Loucy (cell line): ENCODE measurements at regions not wholly inside any gene's neighbourhood (a gene's known extent, or its start where the extent isn't known, plus 50 kb on each side); places are given as distances from the start of the nearest gene placed in this dataset.

ENCODE experiments used
- EZH2phosphoT487 ChIP-seq: fragments of 200-600 bp; IDR thresholded peaks from 2 replicates; pipeline ENCODE4 v1.6.1; 2018; ENCODE audit warnings: antibody characterized with exemption, mild to moderate bottlenecking, moderate library complexity, borderline replicate concordance
- TF ChIP-seq, protein P1 (sequence below): fragments of 200-600 bp; sonication (generic); conservative IDR thresholded peaks from 2 replicates; pipeline ENCODE4 v1.5.1; 2014; ENCODE audit warnings: mild to moderate bottlenecking, antibody characterized with exemption, low read length

DNA sequence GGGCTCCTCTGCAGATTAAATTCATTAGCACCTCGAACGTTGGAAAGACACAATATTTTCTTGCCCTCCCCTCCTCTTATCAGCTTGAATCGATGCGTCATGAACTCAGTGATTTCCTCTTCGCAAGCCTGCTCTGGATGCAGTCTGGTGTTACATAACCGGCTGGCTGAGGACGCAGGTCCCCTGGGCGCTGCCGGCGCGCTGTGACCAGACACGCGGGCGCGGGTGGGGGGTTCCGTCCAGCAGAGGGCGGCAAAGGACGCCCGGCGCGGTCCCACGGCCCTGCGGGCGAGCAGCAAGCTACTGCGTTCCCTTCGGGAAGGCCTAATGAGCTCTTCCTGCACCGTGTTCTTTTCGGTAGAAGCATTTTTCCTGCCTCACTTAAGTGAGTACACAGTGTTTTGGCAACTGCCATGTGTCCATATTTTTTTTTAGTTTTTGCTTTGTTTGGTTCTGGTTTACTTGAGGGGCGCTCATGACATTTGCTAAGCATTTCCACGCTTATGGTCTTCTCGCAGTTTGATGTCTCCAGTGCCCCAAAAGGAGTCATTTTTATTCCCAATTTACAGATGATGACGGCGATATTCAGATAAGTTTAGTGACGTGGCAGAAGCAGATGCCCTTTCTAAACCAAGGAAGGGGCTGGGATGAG, 112.2 kb upstream of the MBNL2 start:
- TF ChIP-seq, protein P1, sequence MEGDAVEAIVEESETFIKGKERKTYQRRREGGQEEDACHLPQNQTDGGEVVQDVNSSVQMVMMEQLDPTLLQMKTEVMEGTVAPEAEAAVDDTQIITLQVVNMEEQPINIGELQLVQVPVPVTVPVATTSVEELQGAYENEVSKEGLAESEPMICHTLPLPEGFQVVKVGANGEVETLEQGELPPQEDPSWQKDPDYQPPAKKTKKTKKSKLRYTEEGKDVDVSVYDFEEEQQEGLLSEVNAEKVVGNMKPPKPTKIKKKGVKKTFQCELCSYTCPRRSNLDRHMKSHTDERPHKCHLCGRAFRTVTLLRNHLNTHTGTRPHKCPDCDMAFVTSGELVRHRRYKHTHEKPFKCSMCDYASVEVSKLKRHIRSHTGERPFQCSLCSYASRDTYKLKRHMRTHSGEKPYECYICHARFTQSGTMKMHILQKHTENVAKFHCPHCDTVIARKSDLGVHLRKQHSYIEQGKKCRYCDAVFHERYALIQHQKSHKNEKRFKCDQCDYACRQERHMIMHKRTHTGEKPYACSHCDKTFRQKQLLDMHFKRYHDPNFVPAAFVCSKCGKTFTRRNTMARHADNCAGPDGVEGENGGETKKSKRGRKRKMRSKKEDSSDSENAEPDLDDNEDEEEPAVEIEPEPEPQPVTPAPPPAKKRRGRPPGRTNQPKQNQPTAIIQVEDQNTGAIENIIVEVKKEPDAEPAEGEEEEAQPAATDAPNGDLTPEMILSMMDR = peak; percentile 90
- no peak for TF ChIP-seq EZH2phosphoT487
